HEK293 (cell line): ENCODE measurements at regions not wholly inside any gene's neighbourhood (a gene's known extent, or its start where the extent isn't known, plus 50 kb on each side); places are given as distances from the start of the nearest gene placed in this dataset.

ENCODE experiments used
- CTCF ChIA-PET: fragments of 350-600 bp; formaldehyde crosslinking; extraction: SDS; loops from one replicate; lab custom pipeline; 2021; ENCODE audit warnings: antibody characterized with exemption; lab: Yijun Ruan, JAX
- POLR2A ChIA-PET: fragments of 300-600 bp; formaldehyde crosslinking; extraction: SDS; loops from one replicate; lab custom pipeline; 2020; ENCODE audit warnings: antibody characterized with exemption, inconsistent platforms; lab: Yijun Ruan, JAX
- H3K27ac ChIP-seq: fragments of 200-500 bp; sonication (Bioruptor generic); 2 replicates; pipeline ENCODE4 v1.5.1; 2014; ENCODE audit warnings: low read depth, low read length, control low read depth, inconsistent platforms; ENCODE audit errors: extremely low read depth
- H3K36me3 ChIP-seq, 2 experiments: fragments of 200-500 bp in 1 of 2; sonication (Bioruptor generic) in 1 of 2; 1 replicate in 1 of 2; 2 replicates in 1 of 2; pipeline ENCODE4 v1.5.1; 2014 to 2017; ENCODE audit warnings: inconsistent platforms in 2 of 2, low read length in 2 of 2; ENCODE audit not compliant: control insufficient read depth in 2 of 2, insufficient read depth in 1 of 2
- H3K4me1 ChIP-seq: fragments of 200-500 bp; sonication (Bioruptor generic); 2 replicates; pipeline ENCODE4 v1.5.1; 2014; ENCODE audit warnings: mild to moderate bottlenecking, low read length, inconsistent platforms; ENCODE audit not compliant: control insufficient read depth, insufficient read depth
- H3K4me3 ChIP-seq: 2 replicates; pipeline ENCODE4 v1.5.1; 2011; ENCODE audit warnings: low read depth, mild to moderate bottlenecking, control low read depth, low read length, moderate library complexity
- H3K9me3 ChIP-seq: fragments of 200-500 bp; sonication (Bioruptor generic); 2 replicates; pipeline ENCODE4 v1.5.1; 2014; ENCODE audit warnings: low read depth, low read length, inconsistent platforms; ENCODE audit not compliant: control insufficient read depth, insufficient read depth
- FEZF1 ChIP-seq: fragments of 450-650 bp; formaldehyde crosslinking; IDR thresholded peaks from 2 replicates; pipeline ENCODE4 v1.5.1; 2016; ENCODE audit warnings: missing biosample characterization, missing genetic modification characterization
- IKZF3 ChIP-seq: fragments of 450-650 bp; IDR thresholded peaks from 2 replicates; pipeline ENCODE4 v1.5.0; 2018; ENCODE audit warnings: missing biosample characterization, mild to moderate bottlenecking, missing genetic modification characterization, moderate library complexity
- OVOL3 ChIP-seq: fragments of 450-650 bp; formaldehyde crosslinking; IDR thresholded peaks from 2 replicates; pipeline ENCODE4 v1.5.1; 2016; ENCODE audit warnings: missing biosample characterization, missing genetic modification characterization
- SP3 ChIP-seq: fragments of 450-650 bp; formaldehyde crosslinking; IDR thresholded peaks from 2 replicates; pipeline ENCODE4 v1.5.1; 2016; ENCODE audit warnings: missing biosample characterization, missing genetic modification characterization
- ZBTB1 ChIP-seq: fragments of 450-650 bp; formaldehyde crosslinking; IDR thresholded peaks from 2 replicates; pipeline ENCODE4 v1.5.1; 2016; ENCODE audit warnings: missing biosample characterization, missing genetic modification characterization
- ZNF169 ChIP-seq: fragments of 450-650 bp; formaldehyde crosslinking; IDR thresholded peaks from 2 replicates; pipeline ENCODE4 v1.5.1; 2016; ENCODE audit warnings: missing biosample characterization, missing genetic modification characterization
- ZNF23 ChIP-seq: fragments of 450-650 bp; formaldehyde crosslinking; IDR thresholded peaks from 2 replicates; pipeline ENCODE4 v1.5.1; 2016; ENCODE audit warnings: missing biosample characterization, missing genetic modification characterization, borderline replicate concordance
- ZNF24 ChIP-seq: fragments of 450-650 bp; formaldehyde crosslinking; IDR thresholded peaks from 2 replicates; pipeline ENCODE4 v1.5.1; 2016; ENCODE audit warnings: missing biosample characterization, missing genetic modification characterization
- ZNF350 ChIP-seq: fragments of 450-650 bp; formaldehyde crosslinking; IDR thresholded peaks from 2 replicates; pipeline ENCODE4 v1.5.0; 2017; ENCODE audit warnings: missing biosample characterization, mild to moderate bottlenecking, missing genetic modification characterization
- ZNF510 ChIP-seq: fragments of 450-650 bp; formaldehyde crosslinking; IDR thresholded peaks from 2 replicates; pipeline ENCODE4 v1.5.1; 2018; ENCODE audit warnings: mild to moderate bottlenecking, missing genetic modification characterization, missing biosample characterization; ENCODE audit not compliant: insufficient replicate concordance
- ZNF549 ChIP-seq: fragments of 450-650 bp; IDR thresholded peaks from 2 replicates; pipeline ENCODE4 v1.5.1; 2018; ENCODE audit warnings: missing biosample characterization, missing genetic modification characterization, mild to moderate bottlenecking, inconsistent platforms, moderate library complexity
- ZSCAN30 ChIP-seq: fragments of 450-650 bp; IDR thresholded peaks from 2 replicates; pipeline ENCODE4 v1.5.1; 2018; ENCODE audit warnings: missing biosample characterization, mild to moderate bottlenecking, missing genetic modification characterization, moderate library complexity
- TF ChIP-seq, protein P1 (sequence below): fragments of 450-650 bp; formaldehyde crosslinking; IDR thresholded peaks from 2 replicates; pipeline ENCODE4 v1.5.1; 2016; ENCODE audit warnings: missing biosample characterization, missing genetic modification characterization
- TF ChIP-seq, protein P2 (sequence below): fragments of 450-650 bp; formaldehyde crosslinking; IDR thresholded peaks from 2 replicates; pipeline ENCODE4 v1.5.1; 2016; ENCODE audit warnings: missing biosample characterization, missing genetic modification characterization
- TF ChIP-seq, protein P3 (sequence below): fragments of 450-650 bp; formaldehyde crosslinking; IDR thresholded peaks from 2 replicates; pipeline ENCODE4 v1.5.1; 2016; ENCODE audit warnings: missing biosample characterization, missing genetic modification characterization
- TF ChIP-seq, protein P4 (sequence below): fragments of 450-650 bp; formaldehyde crosslinking; IDR thresholded peaks from 2 replicates; pipeline ENCODE4 v1.5.1; 2016; ENCODE audit warnings: missing biosample characterization, missing genetic modification characterization

DNA sequence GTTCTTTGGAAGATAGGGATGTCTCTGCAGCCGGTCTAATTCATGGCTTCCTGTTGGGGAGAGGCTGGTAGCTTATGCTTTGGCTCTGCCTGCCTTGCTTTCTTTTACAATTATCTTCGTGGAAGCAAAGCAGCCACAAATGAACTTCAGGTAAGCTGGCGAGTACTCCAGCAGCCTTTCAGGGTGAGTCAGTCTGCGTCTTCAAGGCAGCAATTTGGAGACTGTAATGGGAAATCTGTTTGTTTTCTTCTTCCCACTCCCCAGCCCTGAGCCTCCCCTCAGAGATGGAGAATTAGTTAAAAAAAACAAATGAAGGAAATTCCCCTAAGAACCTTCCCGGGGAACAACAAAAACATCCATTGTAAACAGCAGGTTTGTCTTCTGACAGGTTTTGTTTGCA, 100.1 kb downstream of the PSAT1 start:
- ChIA-PET CTCF (interaction anchor here (1.2 kb wide), 1 partner anchor 31 kb away, joined by 4 read pairs; no protein-coding TSS in a partner anchor), POLR2A (no interaction called here)
- Histone ChIP-seq H3K4me3 (no peak overlapping the region), H3K9me3 (no peaks in the 10 kb centered on the region), H3K27ac (no peak overlapping the region), H3K36me3 (no peaks in the 10 kb centered on the region), H3K4me1 (peaks cover 5% of the 10 kb centered on the region; the same call in 1 of the 2 replicates)
- TF ChIP-seq, protein P1, sequence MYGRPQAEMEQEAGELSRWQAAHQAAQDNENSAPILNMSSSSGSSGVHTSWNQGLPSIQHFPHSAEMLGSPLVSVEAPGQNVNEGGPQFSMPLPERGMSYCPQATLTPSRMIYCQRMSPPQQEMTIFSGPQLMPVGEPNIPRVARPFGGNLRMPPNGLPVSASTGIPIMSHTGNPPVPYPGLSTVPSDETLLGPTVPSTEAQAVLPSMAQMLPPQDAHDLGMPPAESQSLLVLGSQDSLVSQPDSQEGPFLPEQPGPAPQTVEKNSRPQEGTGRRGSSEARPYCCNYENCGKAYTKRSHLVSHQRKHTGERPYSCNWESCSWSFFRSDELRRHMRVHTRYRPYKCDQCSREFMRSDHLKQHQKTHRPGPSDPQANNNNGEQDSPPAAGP (tag by site-specific recombination): no peak

DNA sequence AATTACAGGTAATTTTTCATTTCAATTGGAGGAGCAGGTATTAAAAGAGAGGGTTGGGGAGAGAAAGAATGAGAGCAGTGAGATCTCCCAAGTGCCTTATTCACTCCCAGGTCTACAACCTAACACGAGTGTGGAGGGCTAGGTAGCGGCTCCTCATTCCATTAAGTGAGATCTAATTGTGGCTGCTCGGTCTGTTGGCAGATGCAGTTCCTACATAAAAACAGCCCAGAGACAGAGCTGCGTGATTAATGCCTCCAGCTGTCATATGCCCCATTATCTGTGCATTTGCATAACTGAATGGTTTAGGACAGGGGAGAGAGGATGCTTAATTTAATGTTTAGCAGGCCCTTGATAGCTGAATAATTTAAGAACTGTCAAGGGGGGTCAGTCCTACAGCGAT, 100.5 kb downstream of the PSAT1 start:
- Histone ChIP-seq H3K4me3 (no peak overlapping the region), H3K9me3 (no peaks in the 10 kb centered on the region), H3K4me1 (peaks cover 5% of the 10 kb centered on the region; the same call in 1 of the 2 replicates), H3K27ac (no peak overlapping the region), H3K36me3 (no peaks in the 10 kb centered on the region)
- ChIA-PET CTCF (no interaction called here), POLR2A (no interaction called here)
- TF ChIP-seq, protein P2, sequence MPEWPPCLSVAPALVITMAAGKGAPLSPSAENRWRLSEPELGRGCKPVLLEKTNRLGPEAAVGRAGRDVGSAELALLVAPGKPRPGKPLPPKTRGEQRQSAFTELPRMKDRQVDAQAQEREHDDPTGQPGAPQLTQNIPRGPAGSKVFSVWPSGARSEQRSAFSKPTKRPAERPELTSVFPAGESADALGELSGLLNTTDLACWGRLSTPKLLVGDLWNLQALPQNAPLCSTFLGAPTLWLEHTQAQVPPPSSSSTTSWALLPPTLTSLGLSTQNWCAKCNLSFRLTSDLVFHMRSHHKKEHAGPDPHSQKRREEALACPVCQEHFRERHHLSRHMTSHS (tag by site-specific recombination): no peak
- TF ChIP-seq, protein P3, sequence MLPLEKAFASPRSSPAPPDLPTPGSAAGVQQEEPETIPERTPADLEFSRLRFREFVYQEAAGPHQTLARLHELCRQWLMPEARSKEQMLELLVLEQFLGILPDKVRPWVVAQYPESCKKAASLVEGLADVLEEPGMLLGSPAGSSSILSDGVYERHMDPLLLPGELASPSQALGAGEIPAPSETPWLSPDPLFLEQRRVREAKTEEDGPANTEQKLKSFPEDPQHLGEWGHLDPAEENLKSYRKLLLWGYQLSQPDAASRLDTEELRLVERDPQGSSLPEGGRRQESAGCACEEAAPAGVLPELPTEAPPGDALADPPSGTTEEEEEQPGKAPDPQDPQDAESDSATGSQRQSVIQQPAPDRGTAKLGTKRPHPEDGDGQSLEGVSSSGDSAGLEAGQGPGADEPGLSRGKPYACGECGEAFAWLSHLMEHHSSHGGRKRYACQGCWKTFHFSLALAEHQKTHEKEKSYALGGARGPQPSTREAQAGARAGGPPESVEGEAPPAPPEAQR (tag by site-specific recombination): no peak
- TF ChIP-seq ZNF510 (tag by site-specific recombination) (no peak), ZNF23 (no peak), ZNF169 (tag by site-specific recombination) (no peak), SP3 (tag by site-specific recombination) (no peak), ZNF24 (tag by site-specific recombination) (no peak), ZBTB1 (tag by site-specific recombination) (no peak), OVOL3 (tag by site-specific recombination) (no peak), IKZF3 (no peak), ZNF549 (no peak)

DNA sequence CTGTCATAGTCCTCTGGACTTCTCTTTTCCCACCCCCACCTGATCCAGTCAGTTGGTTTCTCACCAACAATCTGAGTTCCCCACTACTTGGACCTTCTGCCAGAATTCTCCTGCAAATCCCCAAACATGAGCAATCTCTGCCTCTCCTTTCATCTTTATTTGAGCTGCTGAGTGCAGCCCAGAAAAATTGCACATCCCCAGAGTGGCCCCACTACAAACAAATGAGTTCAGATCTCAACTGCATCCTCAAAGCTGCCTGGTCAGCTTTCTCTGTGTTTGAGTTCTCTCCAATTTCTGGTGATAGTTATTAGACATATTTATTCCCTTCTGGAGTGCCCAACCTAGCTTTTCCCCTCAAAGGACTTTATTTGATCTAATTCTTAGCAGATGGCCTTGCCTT, 102.2 kb downstream of the PSAT1 start:
- Histone ChIP-seq H3K27ac (no peak overlapping the region), H3K4me1 (peaks cover 5% of the 10 kb centered on the region; the same call in 1 of the 2 replicates), H3K36me3 (no peaks in the 10 kb centered on the region), H3K9me3 (no peaks in the 10 kb centered on the region), H3K4me3 (no peak overlapping the region)
- CTCF ChIA-PET: interaction anchor here (0.8 to 1.4 kb wide), 2 partner anchors 28 to 30 kb away, joined by 3 read pairs; no protein-coding TSS in a partner anchor
- POLR2A ChIA-PET: no interaction called here
- TF ChIP-seq ZSCAN30 (tag by site-specific recombination) (no peak), ZNF350 (tag by site-specific recombination) (no peak), FEZF1 (no peak)
- TF ChIP-seq, protein P3 (tag by site-specific recombination): no peak
- TF ChIP-seq, protein P4, sequence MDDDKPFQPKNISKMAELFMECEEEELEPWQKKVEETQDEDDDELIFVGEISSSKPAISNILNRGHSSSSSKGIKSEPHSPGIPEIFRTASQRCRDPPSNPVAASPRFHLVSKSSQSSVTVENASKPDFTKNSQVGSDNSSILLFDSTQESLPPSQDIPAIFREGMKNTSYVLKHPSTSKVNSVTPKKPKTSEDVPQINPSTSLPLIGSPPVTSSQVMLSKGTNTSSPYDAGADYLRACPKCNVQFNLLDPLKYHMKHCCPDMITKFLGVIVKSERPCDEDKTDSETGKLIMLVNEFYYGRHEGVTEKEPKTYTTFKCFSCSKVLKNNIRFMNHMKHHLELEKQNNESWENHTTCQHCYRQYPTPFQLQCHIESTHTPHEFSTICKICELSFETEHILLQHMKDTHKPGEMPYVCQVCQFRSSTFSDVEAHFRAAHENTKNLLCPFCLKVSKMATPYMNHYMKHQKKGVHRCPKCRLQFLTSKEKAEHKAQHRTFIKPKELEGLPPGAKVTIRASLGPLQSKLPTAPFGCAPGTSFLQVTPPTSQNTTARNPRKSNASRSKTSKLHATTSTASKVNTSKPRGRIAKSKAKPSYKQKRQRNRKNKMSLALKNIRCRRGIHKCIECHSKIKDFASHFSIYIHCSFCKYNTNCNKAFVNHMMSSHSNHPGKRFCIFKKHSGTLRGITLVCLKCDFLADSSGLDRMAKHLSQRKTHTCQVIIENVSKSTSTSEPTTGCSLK (tag by site-specific recombination): no peak
